Testis (tissue), 2 donors: ENCODE measurements at regions not wholly inside any gene's neighbourhood (a gene's known extent, or its start where the extent isn't known, plus 50 kb on each side); places are given as distances from the start of the nearest gene placed in this dataset.

Source experiments
- DNase-seq: peaks from one replicate; pipeline ENCODE4 v3.0.0-alpha.2; 2019
- H3K27ac ChIP-seq, 2 donors: fragments of 200-600 bp; sonication (generic); one replicate each; pipeline ENCODE4 v1.5.1; 2019
- H3K27me3 ChIP-seq: fragments of 200-600 bp; sonication (generic); one replicate; pipeline ENCODE4 v1.5.1; 2019
- H3K36me3 ChIP-seq: fragments of 200-600 bp; sonication (generic); one replicate; pipeline ENCODE4 v1.5.1; 2017; ENCODE audit warnings: low read depth; ENCODE audit errors: missing control alignments
- H3K4me1 ChIP-seq: fragments of 200-600 bp; sonication (generic); one replicate; pipeline ENCODE4 v1.5.1; 2019
- H3K4me3 ChIP-seq, 2 donors: fragments of 200-600 bp; sonication (generic); one replicate each; pipeline ENCODE4 v1.5.1; 2017 to 2019
- H3K9me3 ChIP-seq: fragments of 200-600 bp; sonication (generic); one replicate; pipeline ENCODE4 v1.5.1; 2017
- POLR2A ChIP-seq: fragments of 450-650 bp; IDR thresholded peaks from one replicate; pipeline ENCODE4 v1.6.1; 2017; ENCODE audit warnings: antibody characterized with exemption, mild to moderate bottlenecking, moderate library complexity
- WGBS, 2 donors: methylation state at CpG; one replicate each; pipeline ENCODE4 v1.1.5; 2018; 5-methylcytosine and 5-hydroxymethylcytosine counted together
- intact Hi-C: fragments of 100-400 bp; cut with DNase I; formaldehyde crosslinking; loops from one replicate; pipeline ENCODE4 v1.15.1; 2023; ENCODE audit warnings: low total_unique reads
- TF ChIP-seq, protein P1 (sequence below), 3 experiments: fragments of 450-650 bp in 2 of 3; fragments of 200-600 bp in 1 of 3; sonication (generic) in 1 of 3; IDR thresholded peaks; one replicate each; pipeline ENCODE4 v1.5.1; 2016 to 2019; ENCODE audit warnings: antibody characterized with exemption in 3 of 3, mild to moderate bottlenecking in 2 of 3, moderate library complexity in 1 of 3

- no peak for TF ChIP-seq POLR2A
- TF ChIP-seq, protein P1, sequence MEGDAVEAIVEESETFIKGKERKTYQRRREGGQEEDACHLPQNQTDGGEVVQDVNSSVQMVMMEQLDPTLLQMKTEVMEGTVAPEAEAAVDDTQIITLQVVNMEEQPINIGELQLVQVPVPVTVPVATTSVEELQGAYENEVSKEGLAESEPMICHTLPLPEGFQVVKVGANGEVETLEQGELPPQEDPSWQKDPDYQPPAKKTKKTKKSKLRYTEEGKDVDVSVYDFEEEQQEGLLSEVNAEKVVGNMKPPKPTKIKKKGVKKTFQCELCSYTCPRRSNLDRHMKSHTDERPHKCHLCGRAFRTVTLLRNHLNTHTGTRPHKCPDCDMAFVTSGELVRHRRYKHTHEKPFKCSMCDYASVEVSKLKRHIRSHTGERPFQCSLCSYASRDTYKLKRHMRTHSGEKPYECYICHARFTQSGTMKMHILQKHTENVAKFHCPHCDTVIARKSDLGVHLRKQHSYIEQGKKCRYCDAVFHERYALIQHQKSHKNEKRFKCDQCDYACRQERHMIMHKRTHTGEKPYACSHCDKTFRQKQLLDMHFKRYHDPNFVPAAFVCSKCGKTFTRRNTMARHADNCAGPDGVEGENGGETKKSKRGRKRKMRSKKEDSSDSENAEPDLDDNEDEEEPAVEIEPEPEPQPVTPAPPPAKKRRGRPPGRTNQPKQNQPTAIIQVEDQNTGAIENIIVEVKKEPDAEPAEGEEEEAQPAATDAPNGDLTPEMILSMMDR (IDR thresholded peaks at IDR 0.05), result no peak
- no peak overlapping the region for H3K27ac ChIP-seq
- intact Hi-C loops, result no loop called here
- H3K9me3 ChIP-seq, result no peaks in the 10 kb centered on the region
- H3K27me3 ChIP-seq, result no peaks in the 10 kb centered on the region
- H3K36me3 ChIP-seq, result no peaks in the 10 kb centered on the region
- no peak overlapping the region for H3K4me3 ChIP-seq
- 95% methylated on average over 1 of the region's 1 CpG; no CpG with 5 or more reads in 1 of the 2 donors for WGBS, 2 donors
- no peaks in the 10 kb centered on the region for H3K4me1 ChIP-seq
- no peak for DNase-seq
These were observed 209.8 kb upstream of the MYO3A start for GRCh38 chr10:25724241-25724640.

GRCh38 chr10:25725917-25726716, 207.9 kb upstream of the MYO3A start:
- WGBS, 2 donors, result 24 to 27% methylated on average over 6 of the region's 6 CpGs
- H3K9me3 ChIP-seq, result no peaks in the 10 kb centered on the region
- no peaks in the 10 kb centered on the region for H3K36me3 ChIP-seq
- no peaks in the 10 kb centered on the region for H3K27me3 ChIP-seq
- DNase-seq, result peak; percentile 42
- no peak overlapping the region for H3K27ac ChIP-seq
- intact Hi-C loops, result no loop called here
- H3K4me3 ChIP-seq, result no peak overlapping the region
- TF ChIP-seq POLR2A, result no peak
- TF ChIP-seq, protein P1 (IDR thresholded peaks at IDR 0.05), result peak in 2 of 3 experiments; percentile 40 to 61
- no peaks in the 10 kb centered on the region for H3K4me1 ChIP-seq

- 97 to 100% methylated on average over 3 to 4 of the region's 4 CpGs for WGBS, 2 donors
- H3K9me3 ChIP-seq, result no peaks in the 10 kb centered on the region
- H3K4me3 ChIP-seq, result no peak overlapping the region
- intact Hi-C loops, result no loop called here
- TF ChIP-seq, protein P1 (IDR thresholded peaks at IDR 0.05), result no peak
- TF ChIP-seq POLR2A, result no peak
- no peak for DNase-seq
- no peak overlapping the region for H3K27ac ChIP-seq
- H3K27me3 ChIP-seq, result no peaks in the 10 kb centered on the region
- no peaks in the 10 kb centered on the region for H3K4me1 ChIP-seq
- H3K36me3 ChIP-seq, result no peaks in the 10 kb centered on the region
These were observed 195.3 kb upstream of the MYO3A start for GRCh38 chr10:25738776-25739175.

- WGBS, 2 donors, result 92 to 94% methylated on average over 3 of the region's 3 CpGs
- no peak overlapping the region for H3K27ac ChIP-seq
- intact Hi-C loops, result no loop called here
- H3K36me3 ChIP-seq, result no peaks in the 10 kb centered on the region
- H3K27me3 ChIP-seq, result no peaks in the 10 kb centered on the region
- DNase-seq, result no peak
- no peak overlapping the region for H3K4me3 ChIP-seq
- no peaks in the 10 kb centered on the region for H3K9me3 ChIP-seq
- TF ChIP-seq POLR2A, result no peak
- TF ChIP-seq, protein P1 (IDR thresholded peaks at IDR 0.05), result no peak
- no peaks in the 10 kb centered on the region for H3K4me1 ChIP-seq
These were observed 190.2 kb upstream of the MYO3A start for GRCh38 chr10:25743832-25744231.

- H3K27ac ChIP-seq, result no peak overlapping the region
- TF ChIP-seq, protein P1 (IDR thresholded peaks at IDR 0.05), result no peak
- no peak for TF ChIP-seq POLR2A
- no peaks in the 10 kb centered on the region for H3K27me3 ChIP-seq
- intact Hi-C loops, result no loop called here
- H3K36me3 ChIP-seq, result no peaks in the 10 kb centered on the region
- no peak overlapping the region for H3K4me3 ChIP-seq
- H3K9me3 ChIP-seq, result no peaks in the 10 kb centered on the region
- DNase-seq, result no peak
- no peaks in the 10 kb centered on the region for H3K4me1 ChIP-seq
These were observed 189.5 kb upstream of the MYO3A start for GRCh38 chr10:25744574-25744973.
